Adrenal gland (tissue), 9 donors: ENCODE measurements at regions not wholly inside any gene's neighbourhood (a gene's known extent, or its start where the extent isn't known, plus 50 kb on each side); places are given as distances from the start of the nearest gene placed in this dataset.

Experiments
- DNase-seq, 7 donors: peaks; one replicate each; pipeline ENCODE4 v3.0.0-alpha.2; 2019 to 2020
- H3K27ac ChIP-seq, 5 donors: fragments of 200-600 bp; sonication (generic) in 4 of 5; 1 replicate in 3 of 5; 2 replicates in 2 of 5; pipeline versions ENCODE4 v1.5.1 to v1.8.0; 2016 to 2020; ENCODE audit warnings: mild to moderate bottlenecking in 1 of 5
- H3K27me3 ChIP-seq: fragments of 200-600 bp; 2 replicates; pipeline ENCODE4 v1.8.0; 2021
- H3K36me3 ChIP-seq, 2 donors: fragments of 200-600 bp; replicated peaks in 1 of 2; 1 replicate in 1 of 2; 2 replicates in 1 of 2; pipeline versions ENCODE4 v1.5.1 to v1.8.0; 2018 to 2022
- H3K4me1 ChIP-seq, 2 donors: fragments of 200-600 bp; replicated peaks in 1 of 2; 1 replicate in 1 of 2; 2 replicates in 1 of 2; pipeline versions ENCODE4 v1.5.1 to v1.8.0; 2018 to 2021
- H3K4me3 ChIP-seq, 4 donors: fragments of 200-600 bp; sonication (generic) in 3 of 4; one replicate each; pipeline ENCODE4 v1.5.1; 2016 to 2018
- H3K9me3 ChIP-seq, 3 donors: fragments of 200-600 bp; sonication (generic) in 1 of 3; replicated peaks in 1 of 3; 1 replicate in 2 of 3; 2 replicates in 1 of 3; pipeline versions ENCODE4 v1.5.1 to v1.8.0; 2016 to 2021
- CTCF ChIP-seq, 6 experiments: fragments of 450-650 bp in 4 of 6; fragments of 200-600 bp in 2 of 6; sonication (generic) in 1 of 6; IDR thresholded peaks; 1 replicate in 5 of 6; 2 replicates in 1 of 6; pipeline versions ENCODE4 v1.5.1 to v1.8.0; 2016 to 2021; ENCODE audit warnings: antibody characterized with exemption in 6 of 6, mild to moderate bottlenecking in 2 of 6, moderate library complexity in 1 of 6
- POLR2A ChIP-seq, 2 donors: fragments of 450-650 bp; IDR thresholded peaks; one replicate each; pipeline ENCODE4 v1.6.1; 2017; ENCODE audit warnings: antibody characterized with exemption in 2 of 2, mild to moderate bottlenecking in 2 of 2, moderate library complexity in 1 of 2
- WGBS, 4 donors: extraction: QIAGEN DNeasy Blood & Tissue Kit in 2 of 4; methylation state at CpG; one replicate each; pipeline versions ENCODE4 v1.1.5 to v1.1.7; 2013 to 2017; 5-methylcytosine and 5-hydroxymethylcytosine counted together
- intact Hi-C, 2 donors: fragments of 100-400 bp; cut with DNase I; formaldehyde crosslinking; loops; one replicate each; pipeline versions ENCODE4 v1.14.1 to v1.15.0; 2022 to 2023
- donor health status: healthy with polysubstance abuse.
- donor health status: Bipolar disorder and iron deficiency.
- donor health status: DM: yes; HTN: yes; CAD: no.
- donor health status: DM: no; HTN: no; CAD: no.
- donor health status: DM: no; HTN: no; CAD: no.

- 80 to 93% (median 83%) methylated on average over 5 to 7 of the region's 7 CpGs for WGBS, 4 donors
- intact Hi-C loops = no loop called here
- H3K27ac ChIP-seq = no peak overlapping the region
- H3K9me3 ChIP-seq = no peaks in the 10 kb centered on the region
- H3K4me3 ChIP-seq = no peak overlapping the region
- H3K4me1 ChIP-seq = no peaks in the 10 kb centered on the region
- TF ChIP-seq CTCF (IDR thresholded peaks at IDR 0.05) = no peak
- no peak for TF ChIP-seq POLR2A (IDR thresholded peaks at IDR 0.05)
- DNase-seq = no peak
- H3K27me3 ChIP-seq = no peaks in the 10 kb centered on the region
- no peaks in the 10 kb centered on the region for H3K36me3 ChIP-seq
These were observed 84.3 kb upstream of the UBL3 start for GRCh38 chr13:29934531-29935308.

GRCh38 chr13:29933401-29933800, 83.0 kb upstream of the UBL3 start:
- WGBS, 4 donors = 86 to 93% (median 90%) methylated on average over 6 of the region's 6 CpGs

GRCh38 chr13:29931696-29932095, 81.3 kb upstream of the UBL3 start:
- TF ChIP-seq POLR2A (IDR thresholded peaks at IDR 0.05) (no peak), CTCF (IDR thresholded peaks at IDR 0.05) (no peak)
- Histone ChIP-seq H3K4me3 (no peak overlapping the region), H3K36me3 (no peaks in the 10 kb centered on the region), H3K27ac (no peak overlapping the region), H3K27me3 (no peaks in the 10 kb centered on the region), H3K4me1 (no peaks in the 10 kb centered on the region), H3K9me3 (no peaks in the 10 kb centered on the region)
- no peak for DNase-seq
- intact Hi-C loops = no loop called here

More at GRCh38 chr13:29933401-29933800, 83.0 kb upstream of the UBL3 start:
- H3K4me1 ChIP-seq = no peaks in the 10 kb centered on the region
- H3K4me3 ChIP-seq = no peak overlapping the region
- H3K27ac ChIP-seq = no peak overlapping the region
- H3K36me3 ChIP-seq = no peaks in the 10 kb centered on the region
- no peaks in the 10 kb centered on the region for H3K27me3 ChIP-seq
- DNase-seq = no peak
- no peaks in the 10 kb centered on the region for H3K9me3 ChIP-seq
- intact Hi-C loops = no loop called here
- TF ChIP-seq CTCF (IDR thresholded peaks at IDR 0.05) = no peak
- TF ChIP-seq POLR2A (IDR thresholded peaks at IDR 0.05) = no peak

GRCh38 chr13:29929062-29929847, 78.8 kb upstream of the UBL3 start:
- Histone ChIP-seq H3K4me1 (peaks cover 3 to 16% of the 10 kb centered on the region in 2 donors), H3K9me3 (no peaks in the 10 kb centered on the region), H3K27me3 (no peaks in the 10 kb centered on the region), H3K27ac (no peak overlapping the region), H3K4me3 (no peak overlapping the region), H3K36me3 (no peaks in the 10 kb centered on the region)
- intact Hi-C loops = no loop called here
- TF ChIP-seq CTCF (IDR thresholded peaks at IDR 0.05) (no peak), POLR2A (IDR thresholded peaks at IDR 0.05) (no peak)
- WGBS, 4 donors = 82 to 89% (median 82%) methylated on average over 5 to 10 of the region's 10 CpGs
- DNase-seq = no peak
